NOMO-1 treated with DMSO at 0.1 percent for 48 hours (cell line): ENCODE measurements at regions not wholly inside any gene's neighbourhood (a gene's known extent, or its start where the extent isn't known, plus 50 kb on each side); places are given as distances from the start of the nearest gene placed in this dataset.

Source experiments
- DNase-seq: peaks from one replicate; lab custom pipeline; 2025; ENCODE audit not compliant: unreplicated experiment; lab: John Stamatoyannopoulos, UW

GRCh38 chr12:107543841-107544240 lies 141.8 kb upstream of the PWP1 start:
- no peak for DNase-seq

- no peak for DNase-seq
These were observed 140.7 kb upstream of the PWP1 start for GRCh38 chr12:107544937-107545336.

GRCh38 chr12:107545737-107546353 lies 139.8 kb upstream of the PWP1 start:
- DNase-seq = no peak

GRCh38 chr12:107547389-107547788 lies 138.2 kb upstream of the PWP1 start:
- DNase-seq = no peak

GRCh38 chr12:107549651-107550480 lies 135.7 kb upstream of the PWP1 start:
- no peak for DNase-seq

- no peak for DNase-seq
These were observed 134.2 kb upstream of the PWP1 start for GRCh38 chr12:107551434-107551833.

GRCh38 chr12:107552263-107552662 lies 133.3 kb upstream of the PWP1 start:
- DNase-seq = no peak

GRCh38 chr12:107553211-107553765 lies 132.3 kb upstream of the PWP1 start:
- no peak for DNase-seq

- DNase-seq = no peak
These were observed 130.7 kb upstream of the PWP1 start for GRCh38 chr12:107554941-107555340.

- no peak for DNase-seq
These were observed 128.6 kb upstream of the PWP1 start for GRCh38 chr12:107557026-107557425.

GRCh38 chr12:107557589-107558100 lies 128.0 kb upstream of the PWP1 start:
- no peak for DNase-seq

GRCh38 chr12:107558141-107558815 lies 127.3 kb upstream of the PWP1 start:
- DNase-seq = no peak

GRCh38 chr12:107558816-107559382 lies 126.7 kb upstream of the PWP1 start:
- DNase-seq = no peak

GRCh38 chr12:107560165-107560898 lies 125.3 kb upstream of the PWP1 start:
- DNase-seq = no peak

GRCh38 chr12:107560899-107561285 lies 124.7 kb upstream of the PWP1 start:
- no peak for DNase-seq

GRCh38 chr12:107564946-107565345 lies 120.7 kb upstream of the PWP1 start:
- no peak for DNase-seq

GRCh38 chr12:107565551-107565950 lies 120.0 kb upstream of the PWP1 start:
- DNase-seq = no peak

- DNase-seq = no peak
These were observed 117.6 kb upstream of the PWP1 start for GRCh38 chr12:107567876-107568619.

- no peak for DNase-seq
These were observed 116.9 kb upstream of the PWP1 start for GRCh38 chr12:107568718-107569117.

GRCh38 chr12:107570721-107571120 lies 114.9 kb upstream of the PWP1 start:
- DNase-seq = no peak
